ENCODE measurements at regions not wholly inside any gene's neighbourhood (a gene's known extent, or its start where the extent isn't known, plus 50 kb on each side); places are given as distances from the start of the nearest gene placed in this dataset.
A peak's percentile ranks its signal among the peaks of the same experiment; 100 is the strongest.

GRCh38 chr3:11724615-11725339 is 81.1 kb upstream of the VGLL4 start:
- no peaks in the 10 kb centered on the region for H3K36me3 ChIP-seq (ENCODE audit: control insufficient read depth in 5 of 5, insufficient read depth in 5 of 5, low read length in 5 of 5)
- no peaks in the 10 kb centered on the region for H3K27me3 ChIP-seq (ENCODE audit: control insufficient read depth in 5 of 5, insufficient read depth in 4 of 5, low read length in 5 of 5)
- no peak overlapping the region for H3K4me3 ChIP-seq (ENCODE audit: low read depth in 1 of 5, low read length in 5 of 5)
- H3K9me3 ChIP-seq (ENCODE audit: control insufficient read depth in 5 of 5, low read length in 5 of 5): no peaks in the 10 kb centered on the region
- H3K27ac ChIP-seq (ENCODE audit: low read depth, low read length): no peak overlapping the region
- H3K9ac ChIP-seq (ENCODE audit: low read length in 5 of 5): no peak overlapping the region
- H3K4me1 ChIP-seq (ENCODE audit: control insufficient read depth in 5 of 5, insufficient read depth in 5 of 5, low read length in 5 of 5): peaks cover 5 to 15% (median 13%) of the 10 kb centered on the region in 5 donors

GRCh38 chr3:11721479-11721878 is 77.8 kb upstream of the VGLL4 start:
- peaks cover 7 to 41% (median 31%) of the 10 kb centered on the region in 5 donors for H3K4me1 ChIP-seq (ENCODE audit: control insufficient read depth in 5 of 5, insufficient read depth in 5 of 5, low read length in 5 of 5)
- no peaks in the 10 kb centered on the region for H3K9me3 ChIP-seq (ENCODE audit: control insufficient read depth in 5 of 5, low read length in 5 of 5)
- H3K36me3 ChIP-seq (ENCODE audit: control insufficient read depth in 5 of 5, insufficient read depth in 5 of 5, low read length in 5 of 5): no peaks in the 10 kb centered on the region
- H3K27me3 ChIP-seq (ENCODE audit: control insufficient read depth in 5 of 5, insufficient read depth in 4 of 5, low read length in 5 of 5): no peaks in the 10 kb centered on the region
- H3K27ac ChIP-seq (ENCODE audit: low read depth, low read length): no peak overlapping the region
- no peak overlapping the region for H3K4me3 ChIP-seq (ENCODE audit: low read depth in 1 of 5, low read length in 5 of 5)
- H3K9ac ChIP-seq (ENCODE audit: low read length in 5 of 5): no peak overlapping the region

- H3K4me1 ChIP-seq (ENCODE audit: control insufficient read depth in 5 of 5, insufficient read depth in 5 of 5, low read length in 5 of 5): peaks cover 7 to 45% (median 34%) of the 10 kb centered on the region in 5 donors
- H3K27ac ChIP-seq (ENCODE audit: low read depth, low read length): peak overlapping the region; percentile 84
- H3K27me3 ChIP-seq (ENCODE audit: control insufficient read depth in 5 of 5, insufficient read depth in 4 of 5, low read length in 5 of 5): no peaks in the 10 kb centered on the region
- H3K9ac ChIP-seq (ENCODE audit: low read length in 5 of 5): peak overlapping the region in 4 of 5 donors; percentile 65 to 72 (median 70)
- no peaks in the 10 kb centered on the region for H3K36me3 ChIP-seq (ENCODE audit: control insufficient read depth in 5 of 5, insufficient read depth in 5 of 5, low read length in 5 of 5)
- H3K4me3 ChIP-seq (ENCODE audit: low read depth in 1 of 5, low read length in 5 of 5): peak overlapping the region; percentile 69 to 97 (median 93)
- H3K9me3 ChIP-seq (ENCODE audit: control insufficient read depth in 5 of 5, low read length in 5 of 5): no peaks in the 10 kb centered on the region
Measured at GRCh38 chr3:11720917-11721411, 77.2 kb upstream of the VGLL4 start.

GRCh38 chr3:11720304-11720898 is 76.7 kb upstream of the VGLL4 start:
- Histone ChIP-seq H3K9ac (ENCODE audit: low read length in 5 of 5) (peak overlapping the region in 4 of 5 donors; percentile 65 to 72 (median 70)), H3K36me3 (ENCODE audit: control insufficient read depth in 5 of 5, insufficient read depth in 5 of 5, low read length in 5 of 5) (no peaks in the 10 kb centered on the region), H3K27ac (ENCODE audit: low read depth, low read length) (peak overlapping the region; percentile 84), H3K27me3 (ENCODE audit: control insufficient read depth in 5 of 5, insufficient read depth in 4 of 5, low read length in 5 of 5) (no peaks in the 10 kb centered on the region), H3K9me3 (ENCODE audit: control insufficient read depth in 5 of 5, low read length in 5 of 5) (no peaks in the 10 kb centered on the region), H3K4me1 (ENCODE audit: control insufficient read depth in 5 of 5, insufficient read depth in 5 of 5, low read length in 5 of 5) (peaks cover 7 to 45% (median 34%) of the 10 kb centered on the region in 5 donors), H3K4me3 (ENCODE audit: low read depth in 1 of 5, low read length in 5 of 5) (peak overlapping the region; percentile 69 to 97 (median 93))

- peak overlapping the region; percentile 90 for H3K27ac ChIP-seq (ENCODE audit: low read depth, low read length)
- H3K36me3 ChIP-seq (ENCODE audit: control insufficient read depth in 5 of 5, insufficient read depth in 5 of 5, low read length in 5 of 5): no peaks in the 10 kb centered on the region
- peak overlapping the region in 4 of 5 donors; percentile 64 to 84 (median 76) for H3K9ac ChIP-seq (ENCODE audit: low read length in 5 of 5)
- H3K27me3 ChIP-seq (ENCODE audit: control insufficient read depth in 5 of 5, insufficient read depth in 4 of 5, low read length in 5 of 5): no peaks in the 10 kb centered on the region
- peak overlapping the region in 4 of 5 donors; percentile 86 to 97 (median 94) for H3K4me3 ChIP-seq (ENCODE audit: low read depth in 1 of 5, low read length in 5 of 5)
- H3K9me3 ChIP-seq (ENCODE audit: control insufficient read depth in 5 of 5, low read length in 5 of 5): no peaks in the 10 kb centered on the region
- peaks cover 7 to 45% (median 34%) of the 10 kb centered on the region in 5 donors for H3K4me1 ChIP-seq (ENCODE audit: control insufficient read depth in 5 of 5, insufficient read depth in 5 of 5, low read length in 5 of 5)
Measured at GRCh38 chr3:11719406-11720303, 75.9 kb upstream of the VGLL4 start.

- peak overlapping the region; percentile 72 to 89 (median 78) for H3K9ac ChIP-seq (ENCODE audit: low read length in 5 of 5)
- H3K4me3 ChIP-seq (ENCODE audit: low read depth in 1 of 5, low read length in 5 of 5): peak overlapping the region; percentile 86 to 97 (median 94)
- H3K27me3 ChIP-seq (ENCODE audit: control insufficient read depth in 5 of 5, insufficient read depth in 4 of 5, low read length in 5 of 5): no peaks in the 10 kb centered on the region
- peak overlapping the region; percentile 90 for H3K27ac ChIP-seq (ENCODE audit: low read depth, low read length)
- H3K4me1 ChIP-seq (ENCODE audit: control insufficient read depth in 5 of 5, insufficient read depth in 5 of 5, low read length in 5 of 5): peaks cover 7 to 45% (median 34%) of the 10 kb centered on the region in 5 donors
- H3K36me3 ChIP-seq (ENCODE audit: control insufficient read depth in 5 of 5, insufficient read depth in 5 of 5, low read length in 5 of 5): no peaks in the 10 kb centered on the region
- no peaks in the 10 kb centered on the region for H3K9me3 ChIP-seq (ENCODE audit: control insufficient read depth in 5 of 5, low read length in 5 of 5)
Measured at GRCh38 chr3:11718637-11719405, 75.1 kb upstream of the VGLL4 start.

- peak overlapping the region; percentile 72 to 89 (median 78) for H3K9ac ChIP-seq (ENCODE audit: low read length in 5 of 5)
- peak overlapping the region; percentile 86 to 97 (median 94) for H3K4me3 ChIP-seq (ENCODE audit: low read depth in 1 of 5, low read length in 5 of 5)
- H3K27me3 ChIP-seq (ENCODE audit: control insufficient read depth in 5 of 5, insufficient read depth in 4 of 5, low read length in 5 of 5): no peaks in the 10 kb centered on the region
- H3K36me3 ChIP-seq (ENCODE audit: control insufficient read depth in 5 of 5, insufficient read depth in 5 of 5, low read length in 5 of 5): no peaks in the 10 kb centered on the region
- peak overlapping the region; percentile 90 for H3K27ac ChIP-seq (ENCODE audit: low read depth, low read length)
- peaks cover 7 to 45% (median 34%) of the 10 kb centered on the region in 5 donors for H3K4me1 ChIP-seq (ENCODE audit: control insufficient read depth in 5 of 5, insufficient read depth in 5 of 5, low read length in 5 of 5)
- no peaks in the 10 kb centered on the region for H3K9me3 ChIP-seq (ENCODE audit: control insufficient read depth in 5 of 5, low read length in 5 of 5)
Measured at GRCh38 chr3:11717768-11718636, 74.3 kb upstream of the VGLL4 start.

- peaks cover 7 to 45% (median 34%) of the 10 kb centered on the region in 5 donors for H3K4me1 ChIP-seq (ENCODE audit: control insufficient read depth in 5 of 5, insufficient read depth in 5 of 5, low read length in 5 of 5)
- H3K9ac ChIP-seq (ENCODE audit: low read length in 5 of 5): peak overlapping the region in 1 of 5 donors; percentile 48
- no peaks in the 10 kb centered on the region for H3K9me3 ChIP-seq (ENCODE audit: control insufficient read depth in 5 of 5, low read length in 5 of 5)
- H3K27me3 ChIP-seq (ENCODE audit: control insufficient read depth in 5 of 5, insufficient read depth in 4 of 5, low read length in 5 of 5): no peaks in the 10 kb centered on the region
- peak overlapping the region in 1 of 5 donors; percentile 86 for H3K4me3 ChIP-seq (ENCODE audit: low read depth in 1 of 5, low read length in 5 of 5)
- no peaks in the 10 kb centered on the region for H3K36me3 ChIP-seq (ENCODE audit: control insufficient read depth in 5 of 5, insufficient read depth in 5 of 5, low read length in 5 of 5)
- H3K27ac ChIP-seq (ENCODE audit: low read depth, low read length): peak overlapping the region; percentile 90
Measured at GRCh38 chr3:11717301-11717700, 73.6 kb upstream of the VGLL4 start.
